GM12878 (cell line): ENCODE measurements at regions not wholly inside any gene's neighbourhood (a gene's known extent, or its start where the extent isn't known, plus 50 kb on each side); places are given as distances from the start of the nearest gene placed in this dataset.

Experiments used
- EP300 ChIP-seq, 2 experiments: fragments of 150-350 bp in 1 of 2; IDR thresholded peaks; 2 replicates each; pipeline ENCODE4 v1.6.1; 2011 to 2012; ENCODE audit warnings: low read depth in 2 of 2, low read length in 2 of 2, borderline replicate concordance in 1 of 2, improper control_type of control experiment in 1 of 2, inconsistent platforms in 1 of 2; ENCODE audit not compliant: control insufficient read depth in 1 of 2
- EZH2 ChIP-seq: IDR thresholded peaks from 2 replicates; pipeline ENCODE4 v1.6.1; 2012; ENCODE audit warnings: low read depth, mild to moderate bottlenecking, control low read depth, inconsistent platforms, low read length, borderline replicate concordance; ENCODE audit not compliant: control insufficient read depth
- MYC ChIP-seq: IDR thresholded peaks from 2 replicates; pipeline ENCODE4 v1.6.1; 2011; ENCODE audit warnings: mild to moderate bottlenecking, low read length, moderate library complexity, inconsistent platforms; ENCODE audit not compliant: insufficient read depth, insufficient replicate concordance, insufficient read length, severe bottlenecking
- RAD21 ChIP-seq: IDR thresholded peaks from 2 replicates; pipeline ENCODE4 v1.6.1; 2011; ENCODE audit warnings: mild to moderate bottlenecking, low read depth, low read length, moderate library complexity; ENCODE audit not compliant: insufficient read depth
- SP1 ChIP-seq: IDR thresholded peaks from one replicate; pipeline ENCODE4 v1.6.1; 2011; ENCODE audit warnings: low read depth, low read length
- TCF7 ChIP-seq: IDR thresholded peaks from 2 replicates; pipeline ENCODE4 v1.6.1; 2014; ENCODE audit warnings: antibody characterized with exemption, borderline replicate concordance

- TF ChIP-seq EZH2: no peak
- no peak for TF ChIP-seq RAD21
- no peak for TF ChIP-seq MYC
- TF ChIP-seq EP300 (IDR thresholded peaks at IDR 0.05; ENCODE audit: borderline replicate concordance in 1 of 2, control insufficient read depth in 1 of 2, low read depth in 2 of 2, low read length in 2 of 2): no peak
- no peak for TF ChIP-seq TCF7
- TF ChIP-seq SP1: no peak
Observed at GRCh38 chr7:4574851-4575250, 107.2 kb upstream of the FOXK1 start.
